B cell (primary cell): ENCODE measurements at regions not wholly inside any gene's neighbourhood (a gene's known extent, or its start where the extent isn't known, plus 50 kb on each side); places are given as distances from the start of the nearest gene placed in this dataset.
A peak's percentile ranks its signal among the peaks of the same experiment; 100 is the strongest.
"Not testable (repeated sequence)": the region's sequence is repeated elsewhere in the genome, so short reads cannot be mapped to it uniquely, and the experiment has no call there.

Source experiments
- ATAC-seq: fragments of 200-7000 bp; cut with Tn5 transposase; one replicate; pipeline ENCODE4 v1.10.0; 2021; ENCODE audit warnings: low read depth, mild to moderate bottlenecking, moderate number of reproducible peaks, moderate library complexity
- CTCF ChIA-PET: fragments of 350-600 bp; sonication (Branson Sonifier 250); formaldehyde crosslinking; loops from one replicate; lab custom pipeline; 2021; ENCODE audit warnings: antibody characterized with exemption, inconsistent platforms; lab: Charles Lee
- POLR2A ChIA-PET: fragments of 350-600 bp; sonication (Branson Sonifier 250); formaldehyde crosslinking; loops from one replicate; lab custom pipeline; 2021; ENCODE audit warnings: antibody characterized with exemption; lab: Charles Lee
- DNase-seq: peaks from one replicate; pipeline ENCODE4 v3.0.0; 2013
- H2AFZ ChIP-seq: 2 replicates; pipeline ENCODE4 v1.6.1; 2012; ENCODE audit warnings: mild to moderate bottlenecking, low read depth, low read length; ENCODE audit not compliant: insufficient read depth, poor library complexity, severe bottlenecking
- H3K27ac ChIP-seq, 2 donors: 1 replicate in 1 of 2; 2 replicates in 1 of 2; pipeline ENCODE4 v1.5.1; 2012 to 2013; ENCODE audit warnings: low read length in 2 of 2, mild to moderate bottlenecking in 2 of 2, moderate library complexity in 1 of 2
- H3K27me3 ChIP-seq, 4 experiments: fragments of 200-600 bp in 1 of 4; sonication (generic) in 1 of 4; replicated peaks in 1 of 4; 1 replicate in 2 of 4; 2 replicates in 2 of 4; pipeline versions ENCODE4 v1.6.1 to v1.7.0; 2013 to 2016; ENCODE audit warnings: low read length in 3 of 4, mild to moderate bottlenecking in 2 of 4, mixed read lengths in 1 of 4, moderate library complexity in 1 of 4; ENCODE audit not compliant: insufficient read depth in 4 of 4, control insufficient read depth in 3 of 4; ENCODE audit errors: control extremely low read depth in 1 of 4
- H3K36me3 ChIP-seq, 2 experiments: replicated peaks in 1 of 2; 1 replicate in 1 of 2; 2 replicates in 1 of 2; pipeline versions ENCODE4 v1.6.1 to v1.7.1; 2013; ENCODE audit warnings: low read length in 1 of 2; ENCODE audit not compliant: insufficient read depth in 2 of 2, control insufficient read depth in 1 of 2; ENCODE audit errors: control extremely low read depth in 1 of 2, extremely low read depth in 1 of 2
- H3K4me1 ChIP-seq, 2 donors: fragments of 200-600 bp in 1 of 2; sonication (generic) in 1 of 2; 1 replicate in 1 of 2; 2 replicates in 1 of 2; pipeline versions ENCODE4 v1.5.1 to v1.6.1; 2013 to 2017; ENCODE audit warnings: low read length in 2 of 2; ENCODE audit not compliant: control insufficient read depth in 2 of 2, insufficient read depth in 2 of 2
- H3K4me2 ChIP-seq: replicated peaks from 2 replicates; pipeline ENCODE3; 2012; ENCODE audit warnings: mild to moderate bottlenecking, low read depth, low read length; ENCODE audit not compliant: poor library complexity, severe bottlenecking
- H3K4me3 ChIP-seq, 5 experiments: fragments of 200-600 bp in 1 of 5; sonication (generic) in 1 of 5; 1 replicate in 3 of 5; 2 replicates in 2 of 5; pipeline versions ENCODE4 v1.5.1 to v1.7.0; 2011 to 2016; ENCODE audit warnings: low read length in 4 of 5, mild to moderate bottlenecking in 4 of 5, low read depth in 2 of 5, control low read depth in 1 of 5, moderate library complexity in 1 of 5; ENCODE audit not compliant: insufficient read depth in 1 of 5; ENCODE audit errors: control extremely low read depth in 1 of 5, extremely low read depth in 1 of 5
- H3K79me2 ChIP-seq: fragments of 200-600 bp; sonication (generic); one replicate; pipeline ENCODE4 v1.6.0; 2016; ENCODE audit warnings: low read length; ENCODE audit not compliant: control insufficient read depth, insufficient read depth
- H3K9ac ChIP-seq: fragments of 200-600 bp; sonication (generic); 2 replicates; pipeline ENCODE4 v1.6.1; 2017; ENCODE audit warnings: mild to moderate bottlenecking, low read length, moderate library complexity
- H3K9me3 ChIP-seq, 3 donors: one replicate each; pipeline versions ENCODE4 v1.6.1 to v1.7.1; 2013; ENCODE audit warnings: low read length in 2 of 3; ENCODE audit not compliant: control insufficient read depth in 2 of 3, insufficient read depth in 1 of 3; ENCODE audit errors: control extremely low read depth in 1 of 3
- H4K20me1 ChIP-seq: 2 replicates; pipeline ENCODE4 v1.6.0; 2012; ENCODE audit warnings: mild to moderate bottlenecking, low read length; ENCODE audit not compliant: insufficient read depth, control insufficient read depth, poor library complexity, severe bottlenecking
- H3K27ac Mint-ChIP-seq: one replicate; pipeline ENCODE4 v1.8.0; 2021; ENCODE audit warnings: mixed read lengths
- H3K27me3 Mint-ChIP-seq: one replicate; pipeline ENCODE4 v1.8.0; 2021; ENCODE audit warnings: mixed read lengths
- H3K4me1 Mint-ChIP-seq: one replicate; pipeline ENCODE4 v1.8.0; 2021; ENCODE audit warnings: mixed read lengths
- H3K4me3 Mint-ChIP-seq: one replicate; pipeline ENCODE4 v1.8.0; 2021; ENCODE audit warnings: mixed read lengths
- H3K9me3 Mint-ChIP-seq: one replicate; pipeline ENCODE4 v1.8.0; 2022; ENCODE audit warnings: mixed read lengths; ENCODE audit not compliant: insufficient read depth
- CTCF ChIP-seq: fragments of 200-600 bp; IDR thresholded peaks from one replicate; pipeline ENCODE4 v1.8.0; 2022; ENCODE audit warnings: antibody characterized with exemption, mild to moderate bottlenecking
- EZH2 ChIP-seq: IDR thresholded peaks from 2 replicates; pipeline ENCODE4 v1.6.1; 2012; ENCODE audit warnings: borderline replicate concordance, low read depth, mild to moderate bottlenecking, moderate library complexity, low read length; ENCODE audit not compliant: insufficient read depth, poor library complexity, severe bottlenecking
- WGBS: methylation state at CpG from one replicate; pipeline ENCODE4 v1.1.5; 2013; ENCODE audit warnings: missing lambda C conversion rate; ENCODE audit not compliant: insufficient coverage; 5-methylcytosine and 5-hydroxymethylcytosine counted together
- intact Hi-C: fragments of 100-400 bp; cut with micrococcal nuclease; formaldehyde crosslinking; loops from one replicate; pipeline ENCODE4 v1.10.0; 2022

GRCh38 chrX:452598-452997, 65.9 kb upstream of the PPP2R3B start:
- H3K9ac ChIP-seq = no peak overlapping the region
- H3K27me3 ChIP-seq = no peaks in the 10 kb centered on the region
- H3K4me3 Mint-ChIP-seq = no peak overlapping the region
- intact Hi-C loops = no loop called here
- ChIA-PET CTCF (no interaction called here), POLR2A (no interaction called here)
- ATAC-seq (no peak), DNase-seq (no peak)
- H3K4me1 Mint-ChIP-seq = no peaks in the 10 kb centered on the region
- no peaks in the 10 kb centered on the region for H4K20me1 ChIP-seq
- no peak overlapping the region for H3K27ac Mint-ChIP-seq
- H3K4me1 ChIP-seq = no peaks in the 10 kb centered on the region
- TF ChIP-seq EZH2 = no peak
- peak; percentile 32 for TF ChIP-seq CTCF
- no peak overlapping the region for H3K4me3 ChIP-seq
- H3K4me2 ChIP-seq = no peak overlapping the region
- H3K36me3 ChIP-seq = no peaks in the 10 kb centered on the region
- H2AFZ ChIP-seq = no peak overlapping the region
- no peak overlapping the region for H3K27ac ChIP-seq
- H3K9me3 Mint-ChIP-seq = peaks cover 3% of the 10 kb centered on the region
- H3K27me3 Mint-ChIP-seq = no peaks in the 10 kb centered on the region
- peaks cover 0 to 13% (median 0%) of the 10 kb centered on the region in 3 donors for H3K9me3 ChIP-seq
- H3K79me2 ChIP-seq = no peaks in the 10 kb centered on the region

GRCh38 chrX:454514-454913, 67.8 kb upstream of the PPP2R3B start:
- DNase-seq, H3K79me2 ChIP-seq, H3K4me1 Mint-ChIP-seq, H3K27ac ChIP-seq, CTCF ChIA-PET, H3K9me3 Mint-ChIP-seq, ATAC-seq, H3K27me3 Mint-ChIP-seq, H3K4me2 ChIP-seq, H3K4me3 Mint-ChIP-seq, H3K4me3 ChIP-seq, H3K27me3 ChIP-seq, H3K36me3 ChIP-seq, H2AFZ ChIP-seq, intact Hi-C loops, H3K4me1 ChIP-seq, H4K20me1 ChIP-seq, POLR2A ChIA-PET, H3K9ac ChIP-seq, H3K27ac Mint-ChIP-seq: not testable (repeated sequence)
- peaks cover 0 to 13% (median 0%) of the 10 kb centered on the region in 3 donors for H3K9me3 ChIP-seq
- 92% methylated on average over 2 of the region's 7 CpGs for WGBS
